Aorta (tissue), 5 donors: ENCODE measurements at regions not wholly inside any gene's neighbourhood (a gene's known extent, or its start where the extent isn't known, plus 50 kb on each side); places are given as distances from the start of the nearest gene placed in this dataset.

Source experiments
- ATAC-seq: fragments of 200-7000 bp; cut with Tn5 transposase; one replicate; pipeline ENCODE4 v1.9.1; 2022; ENCODE audit warnings: moderate library complexity; ENCODE audit not compliant: low FRiP score
- DNase-seq, 2 donors: peaks; one replicate each; pipeline ENCODE4 v3.0.0-alpha.2; 2020
- H3K27ac ChIP-seq, 2 donors: one replicate each; pipeline ENCODE4 v1.5.1; 2013; ENCODE audit warnings: low read length in 2 of 2, mild to moderate bottlenecking in 2 of 2, moderate library complexity in 2 of 2, control low read depth in 1 of 2, inconsistent platforms in 1 of 2, low read depth in 1 of 2
- H3K27me3 ChIP-seq, 2 donors: one replicate each; pipeline ENCODE4 v1.6.1; 2013; ENCODE audit warnings: control low read depth in 1 of 2, low read length in 1 of 2, mild to moderate bottlenecking in 1 of 2, moderate library complexity in 1 of 2; ENCODE audit not compliant: insufficient read depth in 2 of 2, control insufficient read depth in 1 of 2
- H3K36me3 ChIP-seq, 2 donors: one replicate each; pipeline ENCODE4 v1.6.1; 2013; ENCODE audit warnings: control low read depth in 1 of 2, low read length in 1 of 2, mild to moderate bottlenecking in 1 of 2; ENCODE audit not compliant: insufficient read depth in 2 of 2, control insufficient read depth in 1 of 2
- H3K4me1 ChIP-seq, 2 donors: one replicate each; pipeline ENCODE4 v1.6.1; 2013; ENCODE audit warnings: low read length in 2 of 2, control low read depth in 1 of 2, mild to moderate bottlenecking in 1 of 2, moderate library complexity in 1 of 2; ENCODE audit not compliant: insufficient read depth in 2 of 2, control insufficient read depth in 1 of 2
- H3K4me3 ChIP-seq, 2 donors: one replicate each; pipeline ENCODE4 v1.5.1; 2013; ENCODE audit warnings: low read length in 2 of 2, control low read depth in 1 of 2, mild to moderate bottlenecking in 1 of 2
- H3K9me3 ChIP-seq: one replicate; pipeline ENCODE4 v1.6.1; 2013; ENCODE audit warnings: mild to moderate bottlenecking, low read length; ENCODE audit not compliant: control insufficient read depth
- WGBS, 2 donors: extraction: QIAGEN DNeasy Blood & Tissue Kit; methylation state at CpG; one replicate each; pipeline ENCODE4 v1.1.7; 2013; 5-methylcytosine and 5-hydroxymethylcytosine counted together
- intact Hi-C, 2 donors: fragments of 100-400 bp; cut with DNase I; formaldehyde crosslinking; loops; one replicate each; pipeline versions ENCODE4 v1.14.2 to v1.15.0; 2022
- donor health status: healthy with polysubstance abuse.
- donor health status: Bipolar disorder and iron deficiency.
- donor health status: DM: no; HTN: no; CAD: no.
- donor health status: DM: no; HTN: no; CAD: no.
- donor health status: DM: yes; HTN: yes; CAD: no.

GRCh38 chr11:42296910-42297309, 837.5 kb upstream of the LRRC4C start:
- intact Hi-C loops, result no loop called here
- DNase-seq, result no peak
- no peak overlapping the region for H3K27ac ChIP-seq
- no peaks in the 10 kb centered on the region for H3K36me3 ChIP-seq
- H3K9me3 ChIP-seq, result peaks cover 1% of the 10 kb centered on the region
- no peak for ATAC-seq
- no peak overlapping the region for H3K4me3 ChIP-seq
- no peaks in the 10 kb centered on the region for H3K27me3 ChIP-seq
- H3K4me1 ChIP-seq, result no peaks in the 10 kb centered on the region
- WGBS, 2 donors, result 86 to 90% methylated on average over 1 of the region's 1 CpG

GRCh38 chr11:42299780-42300179, 840.3 kb upstream of the LRRC4C start:
- intact Hi-C loops, result no loop called here
- H3K4me3 ChIP-seq, result no peak overlapping the region
- H3K27ac ChIP-seq, result no peak overlapping the region
- H3K27me3 ChIP-seq, result no peaks in the 10 kb centered on the region
- no peak for ATAC-seq
- H3K4me1 ChIP-seq, result no peaks in the 10 kb centered on the region
- H3K36me3 ChIP-seq, result no peaks in the 10 kb centered on the region
- WGBS, 2 donors, result 84 to 88% methylated on average over 1 of the region's 1 CpG
- no peak for DNase-seq
- no peaks in the 10 kb centered on the region for H3K9me3 ChIP-seq

DNA sequence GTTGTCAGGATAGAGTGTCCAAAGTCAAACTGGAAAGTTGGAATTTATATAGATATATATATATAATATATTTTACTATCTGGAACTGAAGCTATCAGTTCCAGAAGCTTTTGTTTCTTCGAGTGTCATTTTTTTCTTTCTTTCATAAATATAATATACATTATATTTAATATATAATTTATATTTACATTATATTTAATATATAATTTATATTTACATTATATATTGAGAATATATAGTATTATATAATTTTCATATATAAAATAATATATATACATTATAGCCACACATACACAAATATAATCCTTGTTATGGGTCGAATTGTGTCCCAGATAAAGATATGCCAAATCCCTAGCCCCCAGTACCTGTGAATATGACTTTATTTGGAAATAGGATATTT, 842.3 kb upstream of the LRRC4C start:
- intact Hi-C loops, result no loop called here
- DNase-seq (no peak), ATAC-seq (no peak)
- Histone ChIP-seq H3K36me3 (no peaks in the 10 kb centered on the region), H3K4me1 (no peaks in the 10 kb centered on the region), H3K4me3 (no peak overlapping the region), H3K27ac (no peak overlapping the region), H3K27me3 (no peaks in the 10 kb centered on the region), H3K9me3 (no peaks in the 10 kb centered on the region)
- WGBS, 2 donors, result 84 to 86% methylated on average over 2 of the region's 2 CpGs

- H3K4me3 ChIP-seq, result no peak overlapping the region
- 73 to 77% methylated on average over 3 of the region's 3 CpGs for WGBS, 2 donors
- H3K27ac ChIP-seq, result no peak overlapping the region
- H3K36me3 ChIP-seq, result no peaks in the 10 kb centered on the region
- ATAC-seq, result no peak
- no peaks in the 10 kb centered on the region for H3K4me1 ChIP-seq
- no peaks in the 10 kb centered on the region for H3K27me3 ChIP-seq
- H3K9me3 ChIP-seq, result no peaks in the 10 kb centered on the region
- no peak for DNase-seq
- intact Hi-C loops, result no loop called here
These were observed 852.1 kb upstream of the LRRC4C start for GRCh38 chr11:42311514-42311913.

DNA sequence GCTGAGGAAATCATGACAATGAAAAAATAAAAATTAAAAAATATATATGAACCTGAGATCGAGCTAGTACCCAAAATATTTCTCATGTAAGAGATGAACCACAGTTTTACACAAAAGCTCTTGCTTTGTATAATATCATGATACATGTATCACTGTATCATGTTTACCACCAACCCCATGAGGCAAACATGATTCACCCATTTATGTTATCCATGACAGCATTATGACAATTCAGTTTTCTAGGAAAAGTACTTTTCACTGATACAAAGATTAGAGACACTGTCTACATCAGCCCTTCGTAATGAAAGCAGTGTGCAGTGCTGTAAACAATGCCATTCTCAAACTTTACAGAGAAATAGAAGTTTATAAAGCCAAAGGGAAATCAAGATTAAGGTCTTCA, 852.5 kb upstream of the LRRC4C start:
- H3K27me3 ChIP-seq, result no peaks in the 10 kb centered on the region
- intact Hi-C loops, result no loop called here
- no peak overlapping the region for H3K27ac ChIP-seq
- H3K9me3 ChIP-seq, result no peaks in the 10 kb centered on the region
- no peak overlapping the region for H3K4me3 ChIP-seq
- no peak for DNase-seq
- WGBS, 2 donors, result 66 to 69% methylated on average over 2 of the region's 2 CpGs
- no peaks in the 10 kb centered on the region for H3K36me3 ChIP-seq
- no peak for ATAC-seq
- no peaks in the 10 kb centered on the region for H3K4me1 ChIP-seq

DNA sequence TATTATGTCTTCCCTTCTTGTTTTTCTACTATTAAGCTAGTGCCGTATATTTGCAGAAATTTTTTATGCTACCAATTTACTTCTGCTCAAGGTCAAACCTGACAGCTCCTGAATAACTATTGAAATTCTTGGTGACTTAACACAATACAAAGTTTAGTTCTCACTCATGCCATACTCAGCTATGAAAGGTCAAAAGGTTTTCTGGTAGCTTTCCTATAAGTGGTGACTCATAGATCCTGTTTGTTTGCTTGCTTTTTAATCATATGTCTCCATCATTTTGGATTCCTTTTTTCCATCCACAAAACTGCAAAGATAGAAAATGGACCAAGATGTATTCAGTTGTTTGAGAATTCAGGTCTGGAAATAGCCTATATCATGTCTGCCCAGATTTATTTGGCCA, 855.8 kb upstream of the LRRC4C start:
- 10 to 33% methylated on average over 1 of the region's 1 CpG for WGBS, 2 donors

DNA sequence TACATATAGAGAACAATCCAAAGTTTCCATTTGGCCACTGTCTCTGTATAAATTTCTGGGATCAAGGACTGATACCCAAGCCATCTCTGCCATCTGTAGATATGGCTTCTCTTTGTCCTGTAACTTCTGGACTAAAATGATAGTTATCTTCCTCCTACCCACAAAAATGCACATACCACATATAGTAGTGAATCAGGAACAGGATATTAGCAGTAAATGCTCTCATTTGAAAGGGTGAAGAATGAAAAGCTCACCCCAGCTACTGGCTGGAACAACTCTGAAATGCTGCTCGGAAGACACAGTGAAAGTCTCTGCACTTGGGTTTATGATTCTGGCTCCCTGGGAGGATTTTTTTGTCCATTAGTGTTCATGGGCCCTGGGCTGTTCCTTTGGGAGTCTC, 856.4 kb upstream of the LRRC4C start:
- WGBS, 2 donors, result 71 to 75% methylated on average over 1 of the region's 1 CpG
- intact Hi-C loops, result no loop called here

More for the DNA sequence above, 855.8 kb upstream of the LRRC4C start:
- intact Hi-C loops, result no loop called here
- Histone ChIP-seq H3K4me1 (no peaks in the 10 kb centered on the region), H3K27ac (no peak overlapping the region), H3K9me3 (no peaks in the 10 kb centered on the region), H3K4me3 (no peak overlapping the region), H3K27me3 (no peaks in the 10 kb centered on the region), H3K36me3 (no peaks in the 10 kb centered on the region)
- DNase-seq (no peak), ATAC-seq (no peak)

GRCh38 chr11:42319921-42320320, 860.5 kb upstream of the LRRC4C start:
- H3K9me3 ChIP-seq, result no peaks in the 10 kb centered on the region
- no peak for ATAC-seq
- intact Hi-C loops, result no loop called here
- H3K4me1 ChIP-seq, result no peaks in the 10 kb centered on the region
- H3K36me3 ChIP-seq, result no peaks in the 10 kb centered on the region
- no peak overlapping the region for H3K27ac ChIP-seq
- H3K4me3 ChIP-seq, result no peak overlapping the region
- no peak for DNase-seq
- H3K27me3 ChIP-seq, result no peaks in the 10 kb centered on the region

More for the DNA sequence above, 856.4 kb upstream of the LRRC4C start:
- ATAC-seq (no peak), DNase-seq (no peak)
- H3K4me1 ChIP-seq, result no peaks in the 10 kb centered on the region
- no peaks in the 10 kb centered on the region for H3K27me3 ChIP-seq
- no peak overlapping the region for H3K4me3 ChIP-seq
- no peak overlapping the region for H3K27ac ChIP-seq
- H3K9me3 ChIP-seq, result no peaks in the 10 kb centered on the region
- no peaks in the 10 kb centered on the region for H3K36me3 ChIP-seq

GRCh38 chr11:42329929-42330565, 870.6 kb upstream of the LRRC4C start:
- intact Hi-C loops, result no loop called here
- DNase-seq (no peak), ATAC-seq (no peak)
- 52 to 60% methylated on average over 5 of the region's 5 CpGs for WGBS, 2 donors
- Histone ChIP-seq H3K27me3 (no peaks in the 10 kb centered on the region), H3K4me1 (no peaks in the 10 kb centered on the region), H3K36me3 (no peaks in the 10 kb centered on the region), H3K27ac (no peak overlapping the region), H3K9me3 (no peaks in the 10 kb centered on the region), H3K4me3 (no peak overlapping the region)
